ENCODE measurements at regions not wholly inside any gene's neighbourhood (a gene's known extent, or its start where the extent isn't known, plus 50 kb on each side); places are given as distances from the start of the nearest gene placed in this dataset.

- TF ChIP-seq, protein P1, sequence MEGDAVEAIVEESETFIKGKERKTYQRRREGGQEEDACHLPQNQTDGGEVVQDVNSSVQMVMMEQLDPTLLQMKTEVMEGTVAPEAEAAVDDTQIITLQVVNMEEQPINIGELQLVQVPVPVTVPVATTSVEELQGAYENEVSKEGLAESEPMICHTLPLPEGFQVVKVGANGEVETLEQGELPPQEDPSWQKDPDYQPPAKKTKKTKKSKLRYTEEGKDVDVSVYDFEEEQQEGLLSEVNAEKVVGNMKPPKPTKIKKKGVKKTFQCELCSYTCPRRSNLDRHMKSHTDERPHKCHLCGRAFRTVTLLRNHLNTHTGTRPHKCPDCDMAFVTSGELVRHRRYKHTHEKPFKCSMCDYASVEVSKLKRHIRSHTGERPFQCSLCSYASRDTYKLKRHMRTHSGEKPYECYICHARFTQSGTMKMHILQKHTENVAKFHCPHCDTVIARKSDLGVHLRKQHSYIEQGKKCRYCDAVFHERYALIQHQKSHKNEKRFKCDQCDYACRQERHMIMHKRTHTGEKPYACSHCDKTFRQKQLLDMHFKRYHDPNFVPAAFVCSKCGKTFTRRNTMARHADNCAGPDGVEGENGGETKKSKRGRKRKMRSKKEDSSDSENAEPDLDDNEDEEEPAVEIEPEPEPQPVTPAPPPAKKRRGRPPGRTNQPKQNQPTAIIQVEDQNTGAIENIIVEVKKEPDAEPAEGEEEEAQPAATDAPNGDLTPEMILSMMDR (IDR thresholded peaks at IDR 0.05): no peak
- TF ChIP-seq POLR2A (IDR thresholded peaks at IDR 0.05): no peak
These were observed 439.6 kb downstream of the TMEM135 start for GRCh38 chr11:87477321-87477720.

Data from lower leg skin (tissue), 3 donors.